HepG2 (cell line): ENCODE measurements at regions not wholly inside any gene's neighbourhood (a gene's known extent, or its start where the extent isn't known, plus 50 kb on each side); places are given as distances from the start of the nearest gene placed in this dataset.

Experiments used
- EZH2 ChIP-seq: conservative IDR thresholded peaks from 2 replicates; pipeline ENCODE4 v1.6.1; 2012; ENCODE audit warnings: mild to moderate bottlenecking, low read depth, low read length, moderate library complexity
- HNRNPH1 ChIP-seq: fragments of 200-400 bp; formaldehyde crosslinking; optimal IDR thresholded peaks from 2 replicates; pipeline ENCODE3; 2017; ENCODE audit warnings: mild to moderate bottlenecking, low read depth, low read length
- PHF5A ChIP-seq: IDR thresholded peaks from one replicate; pipeline ENCODE4 v1.6.1; 2018; ENCODE audit warnings: low read depth, missing genetic modification reagents; ENCODE audit not compliant: unreplicated experiment
- POLR2A ChIP-seq, 2 experiments: IDR thresholded peaks; 2 replicates each; pipeline ENCODE4 v1.6.1; 2011; ENCODE audit warnings: low read depth in 2 of 2, low read length in 2 of 2, mild to moderate bottlenecking in 1 of 2, moderate library complexity in 1 of 2; ENCODE audit not compliant: insufficient read depth in 1 of 2
- RELA ChIP-seq: sonication (generic); formaldehyde crosslinking; IDR thresholded peaks from 2 replicates; pipeline ENCODE4 v1.4.0; 2020; ENCODE audit warnings: missing genetic modification reagents
- SKIL ChIP-seq: sonication (generic); formaldehyde crosslinking; IDR thresholded peaks from 2 replicates; pipeline ENCODE4 v1.8.0; 2022; ENCODE audit warnings: missing genetic modification reagents, mild to moderate bottlenecking, moderate library complexity, borderline replicate concordance
- SNAPC4 ChIP-seq: sonication (generic); formaldehyde crosslinking; IDR thresholded peaks from 2 replicates; pipeline ENCODE4 v1.4.0; 2020; ENCODE audit warnings: mild to moderate bottlenecking, missing genetic modification reagents
- ZBTB20 ChIP-seq: sonication (generic); formaldehyde crosslinking; IDR thresholded peaks from 2 replicates; pipeline ENCODE4 v1.8.1; 2023; ENCODE audit warnings: missing genetic modification reagents, low read depth, mild to moderate bottlenecking, borderline replicate concordance
- ZNF274 ChIP-seq: sonication (generic); formaldehyde crosslinking; IDR thresholded peaks from 2 replicates; pipeline ENCODE4 v1.5.1; 2020; ENCODE audit warnings: mild to moderate bottlenecking, missing genetic modification reagents
- ZNF609 ChIP-seq: sonication (generic); formaldehyde crosslinking; IDR thresholded peaks from 2 replicates; pipeline ENCODE4 v1.4.0; 2020; ENCODE audit warnings: mild to moderate bottlenecking, missing genetic modification reagents, borderline replicate concordance

- no peak for TF ChIP-seq EZH2
- TF ChIP-seq POLR2A (IDR thresholded peaks at IDR 0.05; ENCODE audit: insufficient read depth in 1 of 2, low read depth in 2 of 2, low read length in 2 of 2), result no peak
- no peak for TF ChIP-seq HNRNPH1
- no peak for TF ChIP-seq RELA (CRISPR knock-in tag)
- TF ChIP-seq ZNF609, result no peak
- TF ChIP-seq SNAPC4 (CRISPR knock-in tag), result no peak
- TF ChIP-seq ZNF274 (CRISPR knock-in tag), result no peak
- no peak for TF ChIP-seq SKIL (CRISPR knock-in tag)
- TF ChIP-seq ZBTB20 (CRISPR knock-in tag), result no peak
- TF ChIP-seq PHF5A (CRISPR knock-in tag), result no peak
Measured at GRCh38 chr4:83748711-83749110, 212.8 kb downstream of the GPAT3 start.
